GM12872 (cell line): ENCODE measurements at regions not wholly inside any gene's neighbourhood (a gene's known extent, or its start where the extent isn't known, plus 50 kb on each side); places are given as distances from the start of the nearest gene placed in this dataset.

ENCODE experiments used
- CTCF ChIP-seq: IDR thresholded peaks from 3 replicates; pipeline ENCODE4 v1.5.1; 2011; ENCODE audit warnings: low read depth, mild to moderate bottlenecking, low read length, moderate library complexity; ENCODE audit not compliant: insufficient read depth

- peak; percentile 48 for TF ChIP-seq CTCF
Observed at GRCh38 chr14:65940056-65940735, 527.7 kb downstream of the FUT8 start.

GRCh38 chr14:65941091-65941490, 528.6 kb downstream of the FUT8 start:
- TF ChIP-seq CTCF: no peak

GRCh38 chr14:65943150-65943549, 530.6 kb downstream of the FUT8 start:
- no peak for TF ChIP-seq CTCF

- TF ChIP-seq CTCF: no peak
Observed at GRCh38 chr14:65943916-65944410, 531.4 kb downstream of the FUT8 start.

- TF ChIP-seq CTCF: no peak
Observed at GRCh38 chr14:65945327-65945726, 532.8 kb downstream of the FUT8 start.

- TF ChIP-seq CTCF: no peak
Observed at GRCh38 chr14:65946494-65946893, 534.0 kb downstream of the FUT8 start.

GRCh38 chr14:65948302-65948701, 535.8 kb downstream of the FUT8 start:
- TF ChIP-seq CTCF: no peak
